GM21423 (cell line): ENCODE measurements at regions not wholly inside any gene's neighbourhood (a gene's known extent, or its start where the extent isn't known, plus 50 kb on each side); places are given as distances from the start of the nearest gene placed in this dataset.

Experiments
- ATAC-seq: cut with Tn5 transposase; IDR thresholded peaks from one replicate; pipeline ENCODE4 v1.9.1; 2021; ENCODE audit warnings: mild to moderate bottlenecking, moderate library complexity; ENCODE audit not compliant: unreplicated experiment

- ATAC-seq: no peak
These were observed 101.4 kb downstream of the TOMM20 start for GRCh38 chr1:235027076-235027861.

GRCh38 chr1:235025422-235025984 is 103.1 kb downstream of the TOMM20 start:
- ATAC-seq: no peak

- no peak for ATAC-seq
These were observed 103.8 kb downstream of the TOMM20 start for GRCh38 chr1:235024711-235025421.

GRCh38 chr1:235023711-235024439 is 104.8 kb downstream of the TOMM20 start:
- no peak for ATAC-seq

GRCh38 chr1:235022981-235023710 is 105.5 kb downstream of the TOMM20 start:
- peak; percentile 69 for ATAC-seq

- peak; percentile 30 for ATAC-seq
These were observed 106.2 kb downstream of the TOMM20 start for GRCh38 chr1:235022341-235022980.

- no peak for ATAC-seq
These were observed 106.8 kb downstream of the TOMM20 start for GRCh38 chr1:235021815-235022214.

GRCh38 chr1:235021321-235021720 is 107.3 kb downstream of the TOMM20 start:
- no peak for ATAC-seq

- ATAC-seq: no peak
These were observed 108.7 kb downstream of the TOMM20 start for GRCh38 chr1:235019961-235020360.

- no peak for ATAC-seq
These were observed 109.2 kb downstream of the TOMM20 start for GRCh38 chr1:235019471-235019870.

GRCh38 chr1:235018720-235019444 is 109.8 kb downstream of the TOMM20 start:
- ATAC-seq: no peak

GRCh38 chr1:235018161-235018560 is 110.5 kb downstream of the TOMM20 start:
- no peak for ATAC-seq

GRCh38 chr1:235017719-235018118 is 110.9 kb downstream of the TOMM20 start:
- no peak for ATAC-seq

- ATAC-seq: no peak
These were observed 111.4 kb downstream of the TOMM20 start for GRCh38 chr1:235017191-235017590.

- ATAC-seq: peak; percentile 21
These were observed 113.2 kb downstream of the TOMM20 start for GRCh38 chr1:235015291-235015985.

- no peak for ATAC-seq
These were observed 113.9 kb downstream of the TOMM20 start for GRCh38 chr1:235014756-235015155.

- ATAC-seq: no peak
These were observed 115.1 kb downstream of the TOMM20 start for GRCh38 chr1:235013512-235013911.

- ATAC-seq: no peak
These were observed 116.0 kb downstream of the TOMM20 start for GRCh38 chr1:235012436-235013210.
